ENCODE measurements at regions not wholly inside any gene's neighbourhood (a gene's known extent, or its start where the extent isn't known, plus 50 kb on each side); places are given as distances from the start of the nearest gene placed in this dataset.
A peak's percentile ranks its signal among the peaks of the same experiment; 100 is the strongest.

DNA sequence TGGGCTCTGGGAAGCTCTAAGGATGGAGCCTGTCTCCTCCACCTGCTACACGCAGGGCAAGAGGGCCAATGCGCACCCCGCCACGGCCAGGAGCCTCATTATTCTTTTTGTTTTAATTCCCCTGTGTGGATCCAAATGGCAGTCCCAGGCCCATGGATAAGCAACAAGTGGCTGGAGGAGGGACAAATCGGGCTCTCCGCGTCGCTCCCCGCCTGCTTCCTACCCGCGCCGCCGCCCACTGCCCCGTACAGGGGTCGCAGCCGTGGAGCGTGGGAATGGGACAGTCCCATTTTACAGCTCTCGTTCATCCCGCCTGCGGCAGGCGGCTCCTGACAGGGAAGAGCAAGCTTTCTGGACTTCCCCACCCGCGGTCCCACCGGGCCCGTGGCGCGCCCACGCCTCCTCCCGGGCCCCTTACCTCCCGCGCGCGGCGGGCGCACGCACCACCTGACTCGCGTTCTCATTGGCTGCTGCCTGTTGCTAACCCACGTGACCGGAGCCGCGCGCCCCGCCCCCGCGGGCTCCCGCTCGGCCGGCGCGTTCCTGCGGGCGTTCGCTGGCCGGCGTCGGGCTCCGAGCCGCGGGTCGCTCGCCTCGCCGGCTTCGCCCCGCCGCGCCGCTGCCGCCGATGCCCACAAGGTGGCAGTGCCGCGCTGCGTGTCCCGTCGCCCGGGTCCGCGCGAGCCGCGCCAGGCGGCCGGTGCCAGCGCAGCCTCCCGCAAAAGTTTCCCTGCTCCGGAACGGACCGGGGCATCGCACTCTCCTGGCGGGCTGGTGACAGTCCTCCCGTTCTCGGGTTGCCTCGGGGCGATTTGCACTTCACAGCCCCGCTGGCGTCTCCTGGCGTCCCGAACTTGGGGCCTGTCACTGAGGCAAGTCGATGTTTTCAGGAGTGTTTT is 93.3 kb downstream of the CD83 start (continued):
- TF ChIP-seq, protein P1, sequence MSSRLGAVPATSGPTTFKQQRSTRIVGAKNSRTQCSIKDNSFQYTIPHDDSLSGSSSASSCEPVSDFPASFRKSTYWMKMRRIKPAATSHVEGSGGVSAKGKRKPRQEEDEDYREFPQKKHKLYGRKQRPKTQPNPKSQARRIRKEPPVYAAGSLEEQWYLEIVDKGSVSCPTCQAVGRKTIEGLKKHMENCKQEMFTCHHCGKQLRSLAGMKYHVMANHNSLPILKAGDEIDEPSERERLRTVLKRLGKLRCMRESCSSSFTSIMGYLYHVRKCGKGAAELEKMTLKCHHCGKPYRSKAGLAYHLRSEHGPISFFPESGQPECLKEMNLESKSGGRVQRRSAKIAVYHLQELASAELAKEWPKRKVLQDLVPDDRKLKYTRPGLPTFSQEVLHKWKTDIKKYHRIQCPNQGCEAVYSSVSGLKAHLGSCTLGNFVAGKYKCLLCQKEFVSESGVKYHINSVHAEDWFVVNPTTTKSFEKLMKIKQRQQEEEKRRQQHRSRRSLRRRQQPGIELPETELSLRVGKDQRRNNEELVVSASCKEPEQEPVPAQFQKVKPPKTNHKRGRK (CRISPR knock-in tag; IDR thresholded peaks at IDR 0.05): no peak
- TF ChIP-seq NFAT5 (CRISPR knock-in tag; IDR thresholded peaks at IDR 0.05): no peak; the same call in 1 of the 2 replicates
- no peak for TF ChIP-seq SRSF1 (optimal IDR thresholded peaks at IDR 0.05; ENCODE audit: low read depth, low read length)
- TF ChIP-seq ZNF354B (CRISPR knock-in tag; IDR thresholded peaks at IDR 0.05): no peak
- no peak for TF ChIP-seq MEIS1 (CRISPR knock-in tag; IDR thresholded peaks at IDR 0.05; ENCODE audit: borderline replicate concordance)
- no peak for TF ChIP-seq MEF2D (CRISPR knock-in tag; IDR thresholded peaks at IDR 0.05)
- TF ChIP-seq ZNF670 (CRISPR knock-in tag; IDR thresholded peaks at IDR 0.05; ENCODE audit: borderline replicate concordance): peak; percentile 72; the same call in 1 of the 2 replicates
- TF ChIP-seq ZNF263 (CRISPR knock-in tag; IDR thresholded peaks at IDR 0.05): peak; percentile 27; the same call in 1 of the 2 replicates
- TF ChIP-seq ERF (CRISPR knock-in tag; IDR thresholded peaks at IDR 0.05): 0 out of 2 replicates have a peak, but pooled peaks have one; percentile 19
- TF ChIP-seq ZNF282 (IDR thresholded peaks at IDR 0.05; ENCODE audit: partially characterized antibody): no peak
- peak; percentile 83 for TF ChIP-seq KDM2A (CRISPR knock-in tag; IDR thresholded peaks at IDR 0.05; ENCODE audit: borderline replicate concordance, low read depth)
- no peak for TF ChIP-seq ZUFSP (CRISPR knock-in tag; IDR thresholded peaks at IDR 0.05; ENCODE audit: borderline replicate concordance)
- peak; percentile 24; the same call in 1 of the 2 replicates for TF ChIP-seq MTA1 (CRISPR knock-in tag; IDR thresholded peaks at IDR 0.05; ENCODE audit: borderline replicate concordance)
- TF ChIP-seq REL (CRISPR knock-in tag; conservative IDR thresholded peaks at IDR 0.05): no peak
- TF ChIP-seq POLR2AphosphoS2 (IDR thresholded peaks at IDR 0.05; ENCODE audit: low read depth, low read length): no peak
- TF ChIP-seq, protein P2, sequence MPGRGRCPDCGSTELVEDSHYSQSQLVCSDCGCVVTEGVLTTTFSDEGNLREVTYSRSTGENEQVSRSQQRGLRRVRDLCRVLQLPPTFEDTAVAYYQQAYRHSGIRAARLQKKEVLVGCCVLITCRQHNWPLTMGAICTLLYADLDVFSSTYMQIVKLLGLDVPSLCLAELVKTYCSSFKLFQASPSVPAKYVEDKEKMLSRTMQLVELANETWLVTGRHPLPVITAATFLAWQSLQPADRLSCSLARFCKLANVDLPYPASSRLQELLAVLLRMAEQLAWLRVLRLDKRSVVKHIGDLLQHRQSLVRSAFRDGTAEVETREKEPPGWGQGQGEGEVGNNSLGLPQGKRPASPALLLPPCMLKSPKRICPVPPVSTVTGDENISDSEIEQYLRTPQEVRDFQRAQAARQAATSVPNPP (CRISPR knock-in tag; IDR thresholded peaks at IDR 0.05): no peak

Data from HepG2 (cell line).